ENCODE measurements at regions not wholly inside any gene's neighbourhood (a gene's known extent, or its start where the extent isn't known, plus 50 kb on each side); places are given as distances from the start of the nearest gene placed in this dataset.

- TF ChIP-seq CTCF (IDR thresholded peaks at IDR 0.05) (no peak), POLR2A (IDR thresholded peaks at IDR 0.05) (no peak)
Measured at GRCh38 chr4:81663368-81663767, 191.7 kb upstream of the RASGEF1B start.
